GM20000 (cell line): ENCODE measurements at regions not wholly inside any gene's neighbourhood (a gene's known extent, or its start where the extent isn't known, plus 50 kb on each side); places are given as distances from the start of the nearest gene placed in this dataset.
"Not testable (repeated sequence)": the region's sequence is repeated elsewhere in the genome, so short reads cannot be mapped to it uniquely, and the experiment has no call there.

Source experiments
- DNase-seq: peaks from one replicate; pipeline ENCODE4 v3.0.0; 2012; ENCODE audit warnings: low spot score
- TF ChIP-seq, protein P1 (sequence below): IDR thresholded peaks from 2 replicates; pipeline ENCODE4 v1.5.1; 2012; ENCODE audit warnings: mild to moderate bottlenecking, control low read depth; ENCODE audit errors: extremely low read depth, missing control alignments

DNA sequence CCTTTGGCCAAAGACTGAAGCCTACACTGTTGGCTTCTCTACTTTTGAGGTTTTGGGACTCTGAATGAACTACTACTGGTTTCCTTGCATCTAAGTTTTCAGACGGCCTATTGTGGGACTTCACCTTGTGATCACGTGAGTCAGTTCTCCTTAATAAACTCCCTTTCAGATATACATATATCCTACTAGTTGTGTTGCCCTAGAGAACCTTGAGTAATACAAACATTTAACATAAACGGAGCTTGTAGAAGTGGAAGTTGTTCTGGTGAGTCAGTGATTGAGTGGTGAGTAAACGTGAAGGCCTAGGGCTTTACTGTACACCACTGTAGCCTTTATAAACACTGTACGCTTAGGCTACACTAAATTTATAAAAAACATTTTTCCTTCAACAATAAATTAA lies 107.2 kb upstream of the CDH2 start:
- TF ChIP-seq, protein P1, sequence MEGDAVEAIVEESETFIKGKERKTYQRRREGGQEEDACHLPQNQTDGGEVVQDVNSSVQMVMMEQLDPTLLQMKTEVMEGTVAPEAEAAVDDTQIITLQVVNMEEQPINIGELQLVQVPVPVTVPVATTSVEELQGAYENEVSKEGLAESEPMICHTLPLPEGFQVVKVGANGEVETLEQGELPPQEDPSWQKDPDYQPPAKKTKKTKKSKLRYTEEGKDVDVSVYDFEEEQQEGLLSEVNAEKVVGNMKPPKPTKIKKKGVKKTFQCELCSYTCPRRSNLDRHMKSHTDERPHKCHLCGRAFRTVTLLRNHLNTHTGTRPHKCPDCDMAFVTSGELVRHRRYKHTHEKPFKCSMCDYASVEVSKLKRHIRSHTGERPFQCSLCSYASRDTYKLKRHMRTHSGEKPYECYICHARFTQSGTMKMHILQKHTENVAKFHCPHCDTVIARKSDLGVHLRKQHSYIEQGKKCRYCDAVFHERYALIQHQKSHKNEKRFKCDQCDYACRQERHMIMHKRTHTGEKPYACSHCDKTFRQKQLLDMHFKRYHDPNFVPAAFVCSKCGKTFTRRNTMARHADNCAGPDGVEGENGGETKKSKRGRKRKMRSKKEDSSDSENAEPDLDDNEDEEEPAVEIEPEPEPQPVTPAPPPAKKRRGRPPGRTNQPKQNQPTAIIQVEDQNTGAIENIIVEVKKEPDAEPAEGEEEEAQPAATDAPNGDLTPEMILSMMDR = no peak
- no peak for DNase-seq

DNA sequence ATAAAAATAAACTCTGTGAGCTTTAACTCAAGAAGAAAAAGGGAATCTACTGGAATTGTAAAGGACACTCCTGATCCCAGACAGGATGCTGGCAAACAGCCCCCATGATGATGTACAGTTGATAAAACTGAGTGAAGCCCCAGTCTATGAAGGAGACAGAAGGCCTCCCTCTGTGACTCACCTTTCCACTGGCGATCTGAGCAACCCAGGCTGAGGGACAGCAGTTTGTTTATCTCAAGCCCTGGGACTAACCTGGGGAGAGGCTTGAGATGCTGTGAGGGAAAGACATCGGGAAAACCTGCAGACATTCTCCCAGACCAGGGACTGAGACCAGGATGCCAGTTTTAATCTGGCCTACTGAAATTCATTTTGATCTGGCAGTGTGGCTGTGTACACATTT lies 104.5 kb upstream of the CDH2 start:
- TF ChIP-seq, protein P1 = no peak

DNA sequence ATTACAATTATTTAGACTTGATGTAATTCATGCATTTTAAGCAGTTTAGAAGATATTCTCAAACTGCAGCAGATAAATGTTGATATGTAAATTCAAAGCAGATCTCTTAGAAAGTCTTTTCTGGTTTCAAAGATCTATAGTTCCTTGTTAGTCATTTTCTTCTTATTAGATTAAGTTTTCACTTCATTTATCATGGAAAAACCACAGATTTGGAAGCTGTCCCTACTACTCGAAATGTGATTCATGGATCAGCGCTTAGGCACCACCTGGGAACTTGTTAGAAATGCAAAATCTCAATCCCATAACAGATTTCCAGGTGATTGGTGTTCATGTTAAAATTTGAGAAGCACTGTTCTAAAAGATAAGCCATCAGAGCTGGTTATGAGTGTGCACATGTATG lies 92.8 kb upstream of the CDH2 start:
- TF ChIP-seq, protein P1 = no peak

More for the DNA sequence above, 104.5 kb upstream of the CDH2 start:
- DNase-seq = no peak

DNA sequence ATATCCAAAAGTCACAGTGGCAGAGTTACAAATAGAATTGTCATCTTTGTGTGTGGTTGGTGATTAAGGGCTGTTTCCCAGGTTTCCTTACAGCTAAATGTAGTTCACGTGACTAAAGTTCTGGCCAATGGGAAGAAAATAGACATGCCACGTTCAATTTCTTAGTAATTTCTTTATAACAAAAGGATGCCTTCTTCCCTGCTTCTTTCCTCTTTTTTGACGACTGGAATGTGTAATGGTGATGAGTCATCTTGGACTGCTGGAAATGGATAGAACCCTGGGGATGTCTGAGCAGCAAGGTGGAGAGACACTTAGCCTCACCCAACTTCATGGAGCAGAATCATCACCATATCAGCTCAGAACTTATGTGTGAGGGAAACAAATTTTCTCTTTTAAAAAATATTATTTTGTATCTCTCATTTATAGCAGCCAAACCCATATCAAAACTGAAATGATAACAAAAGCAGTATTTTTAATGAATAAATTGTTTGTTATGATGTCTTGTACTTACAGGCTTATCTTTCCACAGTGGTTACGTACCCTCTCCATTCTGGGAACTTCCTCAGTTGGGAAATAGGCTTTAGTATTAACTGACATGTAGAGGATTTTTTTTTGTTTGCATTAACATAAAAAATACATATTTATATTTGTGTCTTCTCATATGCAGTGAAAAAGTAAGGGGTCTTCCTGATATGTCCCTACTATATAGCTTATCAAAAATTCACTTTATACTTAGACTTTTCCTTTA lies 91.1 kb upstream of the CDH2 start:
- no peak for DNase-seq
- TF ChIP-seq, protein P1 = no peak

More for the DNA sequence above, 92.8 kb upstream of the CDH2 start:
- no peak for DNase-seq

DNA sequence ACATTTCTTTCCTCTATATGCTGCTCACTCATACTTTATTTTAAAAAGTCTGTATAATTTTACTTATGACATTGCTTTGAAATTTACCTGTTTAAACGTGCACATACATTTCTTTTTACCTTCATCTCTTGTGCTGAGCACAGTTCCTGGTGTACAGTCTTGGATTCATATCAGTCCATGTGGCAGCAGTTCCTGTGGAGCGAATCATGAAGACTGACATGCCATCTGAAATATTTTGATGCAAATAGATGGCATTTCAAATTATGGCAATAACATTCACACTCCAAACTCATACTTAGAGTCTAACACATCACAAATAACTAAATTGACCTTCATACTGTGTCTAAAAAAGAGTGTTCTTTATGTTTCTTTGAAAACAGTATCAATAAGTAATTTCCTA lies 90.3 kb upstream of the CDH2 start:
- TF ChIP-seq, protein P1 = no peak

DNA sequence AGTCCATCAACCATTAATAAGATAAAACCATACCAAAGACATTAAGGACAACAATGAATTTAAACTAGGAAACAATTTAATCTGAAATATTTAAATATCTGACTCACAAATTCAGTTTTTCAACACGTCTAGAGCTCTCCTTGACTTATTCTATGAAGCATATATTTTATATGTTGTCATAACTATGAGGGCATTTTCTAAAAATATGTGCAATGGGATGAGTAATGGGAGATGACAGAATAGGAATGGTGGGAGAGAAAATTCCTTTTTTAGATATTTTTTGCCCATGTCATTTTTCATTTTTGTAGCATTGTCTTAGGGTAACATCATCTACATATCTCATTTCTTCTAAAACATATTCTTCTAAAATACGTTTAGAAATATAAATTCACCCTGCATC lies 79.2 kb upstream of the CDH2 start:
- DNase-seq = no peak
- TF ChIP-seq, protein P1 = no peak

More for the DNA sequence above, 90.3 kb upstream of the CDH2 start:
- DNase-seq = no peak

DNA sequence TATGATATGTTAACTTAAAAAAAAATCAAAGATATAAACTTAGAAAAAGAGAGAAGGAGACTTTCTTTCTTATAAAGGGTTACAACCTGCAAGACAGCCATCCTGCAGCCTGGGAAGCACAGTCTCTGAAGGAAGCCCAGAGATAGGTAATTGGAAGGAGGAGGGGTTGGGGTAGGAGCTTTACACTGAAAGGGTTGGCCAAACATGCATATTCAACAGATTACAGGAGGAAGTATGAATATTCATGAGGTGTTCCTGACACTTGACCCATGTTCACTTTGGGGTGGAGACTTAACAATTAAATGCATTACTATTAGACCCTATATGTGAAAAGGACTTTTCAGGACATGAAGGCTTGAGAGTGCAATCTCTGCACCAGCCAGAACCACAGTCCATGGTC lies 71.7 kb upstream of the CDH2 start:
- no peak for DNase-seq
- TF ChIP-seq, protein P1 = no peak

DNA sequence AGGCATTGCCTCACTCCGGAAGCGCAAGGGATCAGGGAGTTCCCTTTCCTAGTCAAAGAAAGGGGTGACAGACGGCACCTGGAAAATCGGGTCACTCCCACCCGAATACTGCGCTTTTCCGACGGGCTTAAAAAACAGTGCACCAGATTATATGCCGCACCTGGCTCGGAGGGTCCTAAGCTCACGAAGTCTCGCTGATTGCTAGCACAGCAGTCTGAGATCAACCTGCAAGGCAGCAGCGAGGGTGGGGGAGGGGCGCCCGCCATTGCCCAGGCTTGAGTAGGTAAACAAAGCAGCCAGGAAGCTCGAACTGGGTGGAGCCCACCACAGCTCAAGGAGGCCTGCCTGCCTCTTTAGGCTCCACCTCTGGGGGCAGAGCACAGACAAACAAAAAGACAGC lies 63.7 kb upstream of the CDH2 start:
- DNase-seq = not testable (repeated sequence)
